B cell (primary cell): ENCODE measurements at regions not wholly inside any gene's neighbourhood (a gene's known extent, or its start where the extent isn't known, plus 50 kb on each side); places are given as distances from the start of the nearest gene placed in this dataset.

ENCODE experiments used
- CTCF ChIP-seq: fragments of 200-600 bp; IDR thresholded peaks from one replicate; pipeline ENCODE4 v1.8.0; 2022; ENCODE audit warnings: antibody characterized with exemption, mild to moderate bottlenecking
- EZH2 ChIP-seq: IDR thresholded peaks from 2 replicates; pipeline ENCODE4 v1.6.1; 2012; ENCODE audit warnings: borderline replicate concordance, low read depth, mild to moderate bottlenecking, moderate library complexity, low read length; ENCODE audit not compliant: insufficient read depth, poor library complexity, severe bottlenecking

- TF ChIP-seq CTCF (no peak), EZH2 (no peak)
Observed at GRCh38 chr2:82954868-82955267, 1504.2 kb downstream of the SUCLG1 start.
